IPS DF 19.7 (cell line): ENCODE measurements at regions not wholly inside any gene's neighbourhood (a gene's known extent, or its start where the extent isn't known, plus 50 kb on each side); places are given as distances from the start of the nearest gene placed in this dataset.

Source experiments
- DNase-seq: peaks from one replicate; pipeline ENCODE4 v3.0.0-alpha.2; 2013; ENCODE audit warnings: low read depth, low spot score

DNA sequence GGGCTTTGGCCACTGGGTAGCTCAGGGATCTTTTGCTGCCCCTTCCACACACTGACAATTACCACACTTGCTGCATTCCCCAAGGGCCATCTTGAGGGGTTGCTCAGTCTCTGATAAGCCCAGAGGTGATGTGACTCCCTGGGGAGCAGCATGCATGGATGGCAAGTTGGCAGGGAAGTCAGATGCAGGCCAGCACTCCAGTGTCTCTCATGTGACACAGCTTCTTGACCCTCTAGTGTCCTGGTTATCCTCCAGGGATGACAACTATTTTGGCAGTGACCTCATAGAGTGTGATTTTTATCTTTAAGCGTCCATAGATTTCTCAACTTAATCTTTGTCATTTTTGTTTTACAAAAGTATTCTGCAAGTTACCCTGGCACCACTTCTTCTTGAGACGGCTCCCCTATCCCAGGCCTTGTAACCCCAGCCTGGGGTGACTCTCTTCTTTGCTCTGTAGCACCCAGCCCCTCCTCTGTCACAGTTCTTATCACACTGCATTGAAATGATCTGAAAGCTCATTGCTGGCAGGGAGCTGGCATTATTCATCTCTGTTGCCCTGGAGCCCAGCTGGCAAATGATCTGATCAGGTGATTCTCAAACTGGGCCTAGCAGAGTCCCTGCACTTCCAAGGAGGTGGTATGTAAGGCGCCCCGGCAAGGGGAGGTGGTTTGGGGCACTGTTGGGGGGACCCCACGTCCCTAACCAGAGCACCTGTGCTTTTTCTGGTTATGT, 72.6 kb downstream of the TENT5C start:
- DNase-seq: no peak

GRCh38 chr1:117679299-117679698, 73.5 kb downstream of the TENT5C start:
- DNase-seq: no peak

- DNase-seq: no peak
Measured at GRCh38 chr1:117679868-117680267, 74.0 kb downstream of the TENT5C start.

DNA sequence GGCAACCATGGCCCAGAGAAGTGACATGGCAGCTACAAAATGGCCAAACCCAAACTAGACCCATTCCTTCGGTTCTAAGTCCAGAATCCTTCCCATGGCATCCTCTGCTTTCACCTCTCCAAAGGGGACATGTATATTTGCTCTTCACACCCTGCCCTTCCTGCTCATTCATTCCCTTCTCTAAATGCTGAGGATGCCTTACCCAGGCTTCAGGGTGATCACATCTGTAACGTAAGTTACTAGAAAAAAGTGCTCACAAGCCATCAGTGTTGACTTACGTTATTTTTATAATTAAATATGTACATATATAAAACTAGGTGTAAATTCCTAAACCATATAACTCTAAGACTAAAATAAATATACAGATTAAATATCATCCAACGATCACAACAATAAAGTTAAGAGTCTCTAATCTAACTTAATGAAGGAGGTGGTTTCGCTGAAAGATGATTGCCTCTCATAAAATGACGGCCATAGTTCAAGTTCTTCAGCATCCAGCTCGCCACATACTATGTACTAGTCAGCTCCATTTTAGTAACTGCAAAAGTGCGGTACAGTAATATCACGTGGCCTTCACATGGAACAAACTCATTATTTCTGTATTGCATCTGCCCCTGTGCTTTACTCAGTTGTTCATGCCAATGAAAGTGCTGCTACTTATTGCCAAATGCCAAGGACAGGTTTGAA, 74.6 kb downstream of the TENT5C start:
- no peak for DNase-seq

DNA sequence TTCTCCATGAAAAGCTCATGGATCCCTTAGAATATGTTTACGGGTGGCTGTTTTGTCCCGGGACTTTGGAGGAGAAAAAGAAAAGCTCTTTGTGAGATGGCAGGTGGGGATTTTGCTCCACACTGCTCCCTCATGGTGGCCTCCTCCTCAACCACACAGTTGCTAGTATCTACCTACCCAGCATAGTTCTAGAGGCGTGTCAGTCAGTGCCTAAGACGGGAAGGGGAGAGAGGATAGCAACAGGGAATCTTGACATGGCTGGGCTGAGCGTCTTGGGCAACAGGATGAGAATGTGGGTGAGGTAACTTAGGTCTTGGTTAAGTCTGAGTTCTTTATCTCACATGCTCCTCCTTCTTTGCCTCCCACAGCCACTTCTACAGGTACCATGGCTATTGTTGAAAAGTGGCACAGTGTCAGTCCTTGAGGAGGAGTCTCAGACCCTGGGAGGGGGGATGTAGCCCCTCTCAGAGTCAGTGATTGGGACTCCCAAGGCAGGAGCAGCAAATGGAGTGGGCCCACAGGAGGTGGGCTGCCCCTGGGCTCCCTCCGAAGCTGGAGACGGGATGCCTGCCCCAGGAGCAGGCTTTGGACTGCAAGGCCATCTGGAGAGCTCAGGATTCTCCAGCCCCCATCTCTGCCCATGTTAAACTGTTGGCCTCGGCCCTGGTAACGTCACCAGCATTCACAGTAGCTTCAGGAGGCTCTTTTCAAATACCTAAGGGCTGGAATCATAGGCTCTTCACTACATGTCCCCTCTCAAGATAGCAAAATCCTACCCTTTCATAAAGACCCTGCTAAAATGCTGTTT, 75.4 kb downstream of the TENT5C start:
- DNase-seq: no peak

GRCh38 chr1:117681901-117682250, 76.0 kb downstream of the TENT5C start:
- DNase-seq: no peak

GRCh38 chr1:117682372-117682771, 76.5 kb downstream of the TENT5C start:
- no peak for DNase-seq

- no peak for DNase-seq
Measured at GRCh38 chr1:117683571-117684285, 77.9 kb downstream of the TENT5C start.

DNA sequence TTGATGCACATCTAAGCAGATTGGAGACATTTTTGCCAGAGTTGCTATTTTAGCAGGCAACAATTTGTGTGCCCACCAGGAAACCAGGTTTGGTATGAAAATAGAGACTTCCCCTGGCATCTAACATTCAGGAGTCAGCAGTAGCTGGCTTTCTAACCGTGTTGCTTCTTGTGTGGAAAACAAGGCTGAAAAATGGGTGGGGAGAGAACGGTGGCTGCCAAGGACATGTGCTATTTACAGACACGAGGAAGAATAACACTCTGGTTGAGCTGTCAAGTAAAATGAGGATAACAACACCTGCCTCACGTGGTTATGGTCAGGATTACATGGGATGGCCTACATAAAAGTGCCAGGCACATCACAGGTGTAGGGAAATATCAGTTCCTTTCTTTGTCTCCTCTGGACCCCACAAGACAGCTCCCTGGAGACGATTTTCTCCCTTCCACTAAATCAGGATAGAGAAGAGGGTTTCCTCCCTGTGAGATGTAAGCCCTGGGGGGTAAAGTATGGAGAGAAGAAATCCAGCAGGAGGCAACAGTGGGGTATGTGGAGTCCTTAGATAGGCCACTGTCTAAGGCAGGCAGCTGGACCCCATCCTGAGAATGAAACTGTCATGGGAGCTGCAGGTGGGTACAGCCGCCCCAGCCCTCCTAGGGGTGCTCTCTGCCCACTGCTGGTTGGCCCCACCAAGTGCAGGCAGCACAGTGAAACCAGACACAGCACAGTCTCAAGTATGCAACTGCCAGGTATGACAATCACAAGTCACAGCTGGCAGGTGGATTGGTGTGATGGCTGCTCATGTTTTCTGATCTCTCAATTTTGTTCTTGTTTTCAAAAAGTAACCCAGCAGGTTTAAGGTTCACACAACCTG, 80.3 kb downstream of the TENT5C start:
- DNase-seq: no peak

DNA sequence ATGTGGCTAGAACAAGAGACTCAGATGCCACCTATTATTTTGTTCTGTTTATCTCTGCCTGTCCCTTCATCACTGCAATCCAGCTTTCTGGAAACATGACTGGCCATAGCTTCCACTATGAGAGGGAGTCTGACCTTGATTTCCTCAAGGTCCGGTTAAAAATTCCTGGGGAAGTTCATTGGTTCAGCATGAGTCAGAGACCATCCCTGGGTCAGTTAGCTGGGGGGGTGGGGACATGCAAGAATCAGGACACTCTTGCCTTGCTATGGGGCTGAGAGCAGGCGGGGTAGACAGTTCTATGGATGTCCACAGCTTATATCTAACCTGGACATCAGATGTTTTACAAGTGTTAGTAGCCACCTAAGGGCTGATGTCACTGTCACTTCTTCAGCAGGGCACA, 81.1 kb downstream of the TENT5C start:
- DNase-seq: no peak

GRCh38 chr1:117689997-117690625, 84.3 kb downstream of the TENT5C start:
- DNase-seq: no peak

DNA sequence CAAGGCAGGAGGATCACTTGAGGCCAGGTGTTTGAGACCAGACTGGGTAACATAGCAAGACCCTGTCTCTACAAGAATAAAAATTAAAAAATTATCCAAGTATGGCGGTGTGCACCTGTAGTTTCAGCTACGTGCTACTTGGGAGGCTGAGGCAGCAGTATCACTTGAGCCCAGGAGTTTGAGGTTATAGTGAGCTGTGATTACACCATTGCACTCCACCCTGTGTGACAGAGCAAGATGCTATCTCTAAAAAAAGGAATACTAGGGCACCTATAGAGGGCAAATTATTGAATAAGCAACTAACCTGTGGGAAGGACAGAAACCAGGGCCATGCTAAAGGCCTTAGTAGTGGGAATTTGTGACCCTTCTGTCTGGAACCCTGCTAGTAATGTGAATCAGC, 86.1 kb downstream of the TENT5C start:
- no peak for DNase-seq

DNA sequence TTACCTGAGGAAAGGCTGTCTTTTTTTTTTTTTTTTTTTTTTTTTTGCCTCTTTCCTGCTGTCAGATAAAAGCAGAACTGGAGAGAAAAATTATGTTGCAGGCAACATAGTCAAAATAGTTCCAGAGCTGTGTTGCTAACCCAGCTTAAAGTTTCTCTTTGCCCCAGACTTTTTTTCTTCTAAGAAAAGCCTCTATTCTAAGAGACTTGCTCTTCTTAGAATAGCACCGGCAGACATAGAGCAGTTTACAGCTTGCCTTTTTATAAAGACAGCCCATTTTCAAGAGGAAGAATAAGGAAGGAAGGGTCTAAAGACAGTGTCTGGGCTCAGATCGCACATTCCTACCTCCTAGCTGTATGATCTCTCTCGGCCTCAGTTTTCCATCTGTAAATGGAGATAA, 88.7 kb downstream of the TENT5C start:
- no peak for DNase-seq

- no peak for DNase-seq
Measured at GRCh38 chr1:117695796-117696490, 90.1 kb downstream of the TENT5C start.

- DNase-seq: no peak
Measured at GRCh38 chr1:117696561-117696960, 90.7 kb downstream of the TENT5C start.

DNA sequence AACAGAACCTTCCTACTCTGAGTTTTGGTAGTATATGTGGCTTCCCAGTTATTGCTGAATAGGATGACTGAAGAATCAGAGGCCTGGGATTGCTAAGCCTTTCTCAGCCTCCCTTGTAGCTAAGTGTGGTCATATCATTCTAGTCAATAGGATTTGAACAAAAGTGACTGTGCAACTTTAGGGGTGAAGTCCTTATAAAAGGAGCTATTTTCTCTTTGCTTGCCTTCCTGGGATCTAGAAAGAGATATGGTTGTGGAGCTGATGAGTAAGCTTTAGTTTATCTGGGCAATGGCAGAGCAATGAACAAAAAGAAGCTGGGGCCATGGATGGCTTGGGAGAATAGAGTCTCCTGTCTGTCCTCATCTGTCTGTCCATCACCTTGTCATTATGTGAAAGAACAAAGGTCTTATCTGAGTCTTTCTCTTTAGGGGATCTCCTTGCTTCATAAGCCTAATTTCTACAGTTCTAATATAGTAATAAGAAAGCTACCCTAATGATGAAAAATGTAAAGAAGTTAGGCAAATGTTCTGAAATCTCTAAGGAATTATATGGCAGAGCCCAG, 91.5 kb downstream of the TENT5C start:
- DNase-seq: no peak

DNA sequence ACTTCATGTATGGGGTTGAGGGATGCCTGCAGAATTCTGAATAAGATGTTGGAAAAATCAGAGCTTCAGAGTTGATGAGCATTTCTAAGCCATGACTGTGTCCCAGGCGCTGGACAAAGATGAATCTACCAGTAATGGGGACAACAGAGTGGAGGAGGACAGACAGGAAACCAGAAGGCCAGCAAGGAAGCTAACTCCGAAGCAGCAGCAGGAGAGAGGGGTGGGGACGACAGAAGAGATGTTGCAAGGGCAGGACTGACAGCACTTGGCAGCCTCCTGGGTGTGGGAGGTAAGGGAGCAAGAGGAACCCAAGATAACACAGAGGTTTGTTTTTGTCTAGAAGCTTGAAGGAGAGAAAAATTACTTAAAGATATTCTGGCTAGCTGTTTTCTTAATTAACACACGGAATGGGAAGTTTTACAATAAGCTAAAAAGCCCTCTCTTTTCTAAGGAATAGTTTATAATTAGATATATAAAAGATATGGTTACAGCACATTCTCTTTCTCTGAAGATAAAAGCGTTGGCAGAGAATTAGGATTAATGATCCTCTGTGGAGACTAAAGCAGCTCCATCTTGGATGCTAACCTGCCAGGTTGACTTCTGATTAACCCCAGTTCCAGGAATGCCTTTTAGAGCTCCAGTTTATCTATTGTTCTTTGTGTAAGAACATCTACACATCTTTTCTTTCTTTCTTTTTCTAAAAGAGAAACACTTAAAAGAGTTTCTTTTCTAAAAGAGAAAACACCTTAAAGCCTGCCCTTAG, 92.7 kb downstream of the TENT5C start:
- no peak for DNase-seq

DNA sequence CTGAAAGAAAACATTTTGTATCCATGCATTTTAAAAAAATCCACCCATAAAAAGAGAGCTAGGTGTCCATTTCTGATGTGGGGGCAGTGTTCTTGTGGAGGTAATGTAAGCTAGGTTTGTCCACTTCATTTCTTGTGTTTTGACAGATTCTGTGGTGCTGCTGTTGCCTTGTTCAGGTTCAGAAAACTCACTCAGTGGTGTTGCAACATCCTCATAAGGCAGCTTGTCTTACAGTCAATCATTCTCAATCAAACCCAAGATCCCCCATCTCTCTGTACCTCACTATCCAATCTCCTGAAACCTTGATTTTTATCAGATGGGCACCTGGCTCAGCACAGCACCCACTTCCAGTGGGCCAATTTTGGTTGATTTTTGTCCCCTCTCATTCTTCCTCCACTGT, 94.1 kb downstream of the TENT5C start:
- no peak for DNase-seq

GRCh38 chr1:117702654-117703053, 96.8 kb downstream of the TENT5C start:
- no peak for DNase-seq
